Hematopoietic multipotent progenitor cell treated with erythropoietin and hydrocortisone succinate and interleukin-3 and kit ligand, for 6 days (in vitro differentiated cells): ENCODE measurements at regions not wholly inside any gene's neighbourhood (a gene's known extent, or its start where the extent isn't known, plus 50 kb on each side); places are given as distances from the start of the nearest gene placed in this dataset.

ENCODE experiments used
- DNase-seq: peaks from one replicate; pipeline ENCODE4 v3.0.0-alpha.2; 2015

- no peak for DNase-seq
These were observed 70.6 kb upstream of the PRICKLE1 start for GRCh38 chr12:42660117-42660516.

- no peak for DNase-seq
These were observed 62.5 kb upstream of the PRICKLE1 start for GRCh38 chr12:42652048-42652447.

GRCh38 chr12:42648061-42648460, 58.5 kb upstream of the PRICKLE1 start:
- DNase-seq: no peak

- no peak for DNase-seq
These were observed 54.5 kb upstream of the PRICKLE1 start for GRCh38 chr12:42643881-42644579.

- no peak for DNase-seq
These were observed 51.8 kb upstream of the PRICKLE1 start for GRCh38 chr12:42641221-42641885.

- no peak for DNase-seq
These were observed 50.8 kb upstream of the PRICKLE1 start for GRCh38 chr12:42640391-42640790.

GRCh38 chr12:42639556-42639955, 50.0 kb upstream of the PRICKLE1 start:
- DNase-seq: no peak
